Progenitor cell of endocrine pancreas (in vitro differentiated cells): ENCODE measurements at regions not wholly inside any gene's neighbourhood (a gene's known extent, or its start where the extent isn't known, plus 50 kb on each side); places are given as distances from the start of the nearest gene placed in this dataset.

ENCODE experiments used
- DNase-seq: peaks from one replicate; pipeline ENCODE4 v3.0.0; 2021; ENCODE audit warnings: low spot score; ENCODE audit not compliant: unreplicated experiment
- H3K27ac Mint-ChIP-seq: 2 replicates; pipeline ENCODE4 v1.8.0; 2021; ENCODE audit warnings: mild to moderate bottlenecking, moderate library complexity, mixed read lengths
- H3K27me3 Mint-ChIP-seq: 2 replicates; pipeline ENCODE4 v1.8.0; 2021; ENCODE audit warnings: mixed read lengths
- H3K36me3 Mint-ChIP-seq: 2 replicates; pipeline ENCODE4 v1.8.0; 2022; ENCODE audit warnings: mixed read lengths; ENCODE audit not compliant: insufficient read depth
- H3K4me1 Mint-ChIP-seq: 2 replicates; pipeline ENCODE4 v1.8.0; 2021; ENCODE audit warnings: low read depth, mixed read lengths
- H3K4me3 Mint-ChIP-seq: 2 replicates; pipeline ENCODE4 v1.8.0; 2021; ENCODE audit warnings: low read depth, mild to moderate bottlenecking, moderate library complexity, mixed read lengths
- H3K9me3 Mint-ChIP-seq: 2 replicates; pipeline ENCODE4 v1.8.0; 2021; ENCODE audit warnings: low read depth, mixed read lengths
- CTCF ChIP-seq: fragments of 200-600 bp; sonication (generic); IDR thresholded peaks from one replicate; pipeline ENCODE4 v1.5.0; 2021; ENCODE audit warnings: antibody characterized with exemption, mild to moderate bottlenecking; ENCODE audit not compliant: unreplicated experiment

- TF ChIP-seq CTCF: no peak
- H3K27me3 Mint-ChIP-seq: peaks cover 24% of the 10 kb centered on the region
- H3K36me3 Mint-ChIP-seq: no peaks in the 10 kb centered on the region
- H3K4me3 Mint-ChIP-seq: no peak overlapping the region
- no peaks in the 10 kb centered on the region for H3K9me3 Mint-ChIP-seq
- H3K27ac Mint-ChIP-seq: no peak overlapping the region
- H3K4me1 Mint-ChIP-seq: peaks cover 8% of the 10 kb centered on the region
- no peak for DNase-seq
Observed at GRCh38 chr5:135106610-135107471, 72.8 kb upstream of the PITX1 start.

DNA sequence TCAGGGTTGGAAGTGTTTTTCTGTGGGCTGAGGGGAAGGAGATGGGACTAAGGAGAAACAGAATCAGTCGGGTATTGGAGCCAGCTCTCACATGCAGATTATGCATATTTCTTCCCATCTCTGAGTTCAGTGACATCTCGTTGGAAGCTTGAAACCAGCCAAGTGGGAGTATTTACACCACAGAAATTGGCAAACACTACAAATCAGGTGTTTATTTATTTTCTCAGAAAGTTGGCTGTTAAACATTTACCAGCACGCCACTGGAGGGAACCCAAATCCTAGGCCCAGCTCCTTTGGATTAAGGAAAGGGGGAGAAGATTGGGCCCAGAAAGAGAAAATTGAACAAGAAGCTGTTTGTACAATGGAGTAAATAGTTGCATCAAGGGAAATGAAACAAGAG, 72.1 kb upstream of the PITX1 start:
- TF ChIP-seq CTCF: no peak
- no peak for DNase-seq
- no peaks in the 10 kb centered on the region for H3K36me3 Mint-ChIP-seq
- no peaks in the 10 kb centered on the region for H3K9me3 Mint-ChIP-seq
- no peak overlapping the region for H3K4me3 Mint-ChIP-seq
- H3K27me3 Mint-ChIP-seq: peaks cover 18% of the 10 kb centered on the region
- H3K27ac Mint-ChIP-seq: no peak overlapping the region
- H3K4me1 Mint-ChIP-seq: peaks cover 8% of the 10 kb centered on the region

- peaks cover 8% of the 10 kb centered on the region for H3K4me1 Mint-ChIP-seq
- no peak overlapping the region for H3K27ac Mint-ChIP-seq
- H3K9me3 Mint-ChIP-seq: no peaks in the 10 kb centered on the region
- H3K4me3 Mint-ChIP-seq: no peak overlapping the region
- no peaks in the 10 kb centered on the region for H3K36me3 Mint-ChIP-seq
- TF ChIP-seq CTCF: no peak
- peaks cover 11% of the 10 kb centered on the region for H3K27me3 Mint-ChIP-seq
- no peak for DNase-seq
Observed at GRCh38 chr5:135105105-135105484, 71.1 kb upstream of the PITX1 start.

- no peak for TF ChIP-seq CTCF
- Mint-ChIP-seq H3K4me1 (peaks cover 8% of the 10 kb centered on the region), H3K9me3 (no peaks in the 10 kb centered on the region), H3K4me3 (no peak overlapping the region), H3K27me3 (peaks cover 2% of the 10 kb centered on the region), H3K27ac (no peak overlapping the region), H3K36me3 (no peaks in the 10 kb centered on the region)
- DNase-seq: no peak
Observed at GRCh38 chr5:135103575-135103853, 69.5 kb upstream of the PITX1 start.

DNA sequence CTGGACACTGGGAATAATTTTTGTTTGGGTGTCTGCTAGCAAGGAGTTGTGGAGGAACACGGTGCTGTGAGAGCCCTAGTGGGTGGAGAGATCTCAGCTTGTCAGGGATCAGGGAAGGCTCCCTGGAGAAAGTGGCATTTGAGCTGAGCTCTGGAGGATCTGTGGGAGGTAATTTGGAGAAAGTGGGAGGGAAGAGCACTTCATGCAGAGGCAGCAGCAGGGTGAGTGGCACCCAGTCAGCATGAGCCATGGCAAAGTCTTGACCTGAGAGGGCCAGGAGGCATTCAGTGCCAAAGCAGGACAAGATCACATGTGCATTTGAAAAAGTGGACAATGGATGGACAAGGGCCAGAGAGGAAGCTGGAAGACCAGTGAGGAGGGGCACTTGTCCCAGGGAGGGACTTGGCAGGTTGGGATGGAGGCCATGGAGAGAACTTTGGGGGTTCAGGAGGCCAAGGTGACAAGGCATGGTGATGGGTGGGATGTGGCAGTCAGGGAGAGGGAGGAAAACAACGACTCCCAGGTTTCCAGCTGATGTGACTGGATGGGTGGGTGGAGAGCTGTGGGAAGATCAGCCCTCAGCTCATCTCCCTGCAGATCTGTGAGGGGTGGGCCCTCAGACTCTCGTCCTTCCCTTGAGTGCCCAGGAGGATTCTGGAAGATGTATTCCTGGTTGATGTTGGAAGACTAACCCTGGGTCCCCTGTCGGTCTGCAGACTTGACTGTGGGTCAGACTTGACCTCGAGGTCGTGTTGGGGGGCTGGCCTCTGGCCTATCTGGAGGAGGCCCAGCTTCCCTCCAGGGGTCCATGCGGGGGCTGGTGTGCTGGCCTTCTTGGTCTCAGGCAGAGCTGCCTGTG, 68.9 kb upstream of the PITX1 start:
- no peaks in the 10 kb centered on the region for H3K9me3 Mint-ChIP-seq
- TF ChIP-seq CTCF: no peak
- no peak for DNase-seq
- H3K4me1 Mint-ChIP-seq: peaks cover 8% of the 10 kb centered on the region
- H3K36me3 Mint-ChIP-seq: no peaks in the 10 kb centered on the region
- H3K4me3 Mint-ChIP-seq: no peak overlapping the region
- H3K27ac Mint-ChIP-seq: no peak overlapping the region
- no peaks in the 10 kb centered on the region for H3K27me3 Mint-ChIP-seq
